ENCODE measurements at regions not wholly inside any gene's neighbourhood (a gene's known extent, or its start where the extent isn't known, plus 50 kb on each side); places are given as distances from the start of the nearest gene placed in this dataset.

GRCh38 chr5:111935835-111936234 lies 178.8 kb upstream of the NREP start:
- TF ChIP-seq CTCF (IDR thresholded peaks at IDR 0.05): no peak
- no peak for TF ChIP-seq POLR2A (IDR thresholded peaks at IDR 0.05)
- no peak for TF ChIP-seq EP300 (IDR thresholded peaks at IDR 0.05)
